SH-SY5Y (cell line): ENCODE measurements at regions not wholly inside any gene's neighbourhood (a gene's known extent, or its start where the extent isn't known, plus 50 kb on each side); places are given as distances from the start of the nearest gene placed in this dataset.

Experiments
- GATA2 ChIP-seq: IDR thresholded peaks from 2 replicates; pipeline ENCODE4 v1.6.1; 2011; ENCODE audit warnings: mild to moderate bottlenecking, low read depth, low read length
- GATA3 ChIP-seq: IDR thresholded peaks from 2 replicates; pipeline ENCODE4 v1.6.1; 2011; ENCODE audit warnings: low read depth, mild to moderate bottlenecking, low read length, moderate library complexity

DNA sequence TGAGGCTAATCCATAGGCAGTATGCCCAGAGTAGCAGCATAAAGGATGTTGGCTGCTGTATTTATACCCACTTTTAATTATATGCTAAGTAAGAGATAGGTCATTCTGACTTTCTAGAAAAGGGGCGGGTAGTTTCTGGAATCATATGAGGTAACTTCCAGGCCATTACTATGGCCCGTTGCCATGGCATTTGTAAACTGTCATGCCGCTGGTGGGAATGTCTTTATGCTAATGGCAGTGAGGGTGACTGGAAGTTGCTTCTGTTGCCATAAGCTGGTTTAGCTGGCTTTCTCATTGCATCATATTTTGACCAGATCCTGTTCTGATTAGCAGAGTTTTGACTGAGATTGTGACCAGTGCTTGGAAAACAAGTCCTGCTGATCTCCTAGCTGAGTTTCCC is 929.6 kb upstream of the CDH8 start:
- TF ChIP-seq GATA2 (no peak), GATA3 (no peak)
